ENCODE measurements at regions not wholly inside any gene's neighbourhood (a gene's known extent, or its start where the extent isn't known, plus 50 kb on each side); places are given as distances from the start of the nearest gene placed in this dataset.

DNA sequence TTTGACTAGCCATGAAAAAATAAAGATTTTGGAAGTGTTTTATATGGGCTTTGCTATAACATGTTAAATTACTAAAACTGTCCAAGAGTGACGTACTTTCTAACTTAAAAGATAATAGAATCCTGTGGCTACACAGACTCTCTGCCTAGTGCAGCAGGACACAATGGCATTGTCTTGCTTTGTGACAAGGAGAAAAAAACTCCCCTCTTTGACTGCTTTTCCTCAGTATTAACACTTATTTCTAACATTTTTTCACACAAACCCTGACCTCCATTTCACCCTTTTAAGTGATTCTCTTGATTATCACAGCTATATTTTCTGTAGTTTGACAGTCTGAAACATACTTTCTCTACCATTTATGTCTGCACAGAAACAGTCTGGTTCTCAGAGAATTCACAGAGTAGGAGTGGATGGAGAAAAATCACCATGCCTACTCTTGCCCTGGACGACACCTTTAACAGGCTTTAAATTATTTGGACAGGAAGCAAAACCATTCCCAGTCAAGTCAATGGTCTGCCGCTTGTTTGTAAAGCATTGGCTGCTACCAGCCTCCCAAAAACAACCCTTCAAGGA, 336.3 kb upstream of the SMIM30 start:
- POLR2A ChIA-PET, result no interaction called here

DNA sequence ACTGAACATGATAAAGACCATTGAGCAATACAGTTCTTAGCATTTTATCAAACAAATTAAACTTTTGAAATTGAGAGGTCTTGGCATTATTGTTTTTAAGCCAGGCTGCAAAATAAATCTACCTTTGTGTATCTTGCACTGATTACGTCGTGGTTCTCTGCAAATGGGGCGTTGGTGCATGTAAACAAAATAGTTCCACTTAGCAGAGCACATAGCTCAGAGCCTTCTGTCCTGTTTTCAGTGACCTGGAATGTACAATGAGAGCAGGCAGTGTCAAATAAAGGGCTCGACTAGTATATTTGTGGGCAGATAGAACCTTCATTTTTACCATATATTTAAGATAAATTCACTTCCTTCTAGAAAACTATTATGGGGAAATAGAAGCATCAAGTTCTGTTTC, 333.9 kb upstream of the SMIM30 start:
- no peak for DNase-seq (ENCODE audit: low read depth)
- CTCF ChIA-PET, result no interaction called here
- H3K27me3 ChIP-seq (ENCODE audit: control insufficient read depth, insufficient read depth, low read length), result no peaks in the 10 kb centered on the region
- no peaks in the 10 kb centered on the region for H3K36me3 ChIP-seq (ENCODE audit: control insufficient read depth, insufficient read depth, low read length)
- TF ChIP-seq, protein P1, sequence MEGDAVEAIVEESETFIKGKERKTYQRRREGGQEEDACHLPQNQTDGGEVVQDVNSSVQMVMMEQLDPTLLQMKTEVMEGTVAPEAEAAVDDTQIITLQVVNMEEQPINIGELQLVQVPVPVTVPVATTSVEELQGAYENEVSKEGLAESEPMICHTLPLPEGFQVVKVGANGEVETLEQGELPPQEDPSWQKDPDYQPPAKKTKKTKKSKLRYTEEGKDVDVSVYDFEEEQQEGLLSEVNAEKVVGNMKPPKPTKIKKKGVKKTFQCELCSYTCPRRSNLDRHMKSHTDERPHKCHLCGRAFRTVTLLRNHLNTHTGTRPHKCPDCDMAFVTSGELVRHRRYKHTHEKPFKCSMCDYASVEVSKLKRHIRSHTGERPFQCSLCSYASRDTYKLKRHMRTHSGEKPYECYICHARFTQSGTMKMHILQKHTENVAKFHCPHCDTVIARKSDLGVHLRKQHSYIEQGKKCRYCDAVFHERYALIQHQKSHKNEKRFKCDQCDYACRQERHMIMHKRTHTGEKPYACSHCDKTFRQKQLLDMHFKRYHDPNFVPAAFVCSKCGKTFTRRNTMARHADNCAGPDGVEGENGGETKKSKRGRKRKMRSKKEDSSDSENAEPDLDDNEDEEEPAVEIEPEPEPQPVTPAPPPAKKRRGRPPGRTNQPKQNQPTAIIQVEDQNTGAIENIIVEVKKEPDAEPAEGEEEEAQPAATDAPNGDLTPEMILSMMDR (IDR thresholded peaks at IDR 0.05; ENCODE audit: insufficient read depth, low read depth, low read length), result no peak
- POLR2A ChIA-PET, result no interaction called here
- H3K4me3 ChIP-seq (ENCODE audit: low read depth, low read length), result no peak overlapping the region

More for the DNA sequence above, 336.3 kb upstream of the SMIM30 start:
- TF ChIP-seq, protein P1 (IDR thresholded peaks at IDR 0.05; ENCODE audit: insufficient read depth, low read depth, low read length), result no peak
- DNase-seq (ENCODE audit: low read depth), result no peak
- Histone ChIP-seq H3K36me3 (ENCODE audit: control insufficient read depth, insufficient read depth, low read length) (no peaks in the 10 kb centered on the region), H3K27me3 (ENCODE audit: control insufficient read depth, insufficient read depth, low read length) (no peaks in the 10 kb centered on the region), H3K4me3 (ENCODE audit: low read depth, low read length) (no peak overlapping the region)
- CTCF ChIA-PET, result no interaction called here

DNA sequence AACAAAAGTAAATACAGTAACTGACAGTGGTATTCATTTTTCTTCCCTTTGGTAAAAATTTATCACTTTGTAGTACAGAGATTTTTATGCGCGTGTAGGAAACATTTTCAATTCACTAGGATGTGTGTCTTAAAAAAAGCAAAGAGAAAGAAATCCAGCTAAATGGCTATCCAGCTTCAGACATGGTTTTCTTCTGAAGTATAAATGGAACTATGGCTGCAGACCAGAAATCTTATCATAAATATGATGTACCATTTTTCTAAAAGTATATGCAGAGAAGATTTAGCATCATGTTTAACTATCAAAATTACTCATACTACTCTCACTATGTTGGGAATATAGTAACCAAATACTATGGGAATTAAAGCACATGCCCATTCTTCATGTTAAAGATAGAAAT, 328.4 kb upstream of the SMIM30 start:
- ChIA-PET CTCF (no interaction called here), POLR2A (no interaction called here)
- H3K36me3 ChIP-seq (ENCODE audit: control insufficient read depth, insufficient read depth, low read length), result no peaks in the 10 kb centered on the region
- DNase-seq (ENCODE audit: low read depth), result no peak
- no peak overlapping the region for H3K4me3 ChIP-seq (ENCODE audit: low read depth, low read length)
- H3K27me3 ChIP-seq (ENCODE audit: control insufficient read depth, insufficient read depth, low read length), result no peaks in the 10 kb centered on the region
- TF ChIP-seq, protein P1 (IDR thresholded peaks at IDR 0.05; ENCODE audit: insufficient read depth, low read depth, low read length), result no peak

DNA sequence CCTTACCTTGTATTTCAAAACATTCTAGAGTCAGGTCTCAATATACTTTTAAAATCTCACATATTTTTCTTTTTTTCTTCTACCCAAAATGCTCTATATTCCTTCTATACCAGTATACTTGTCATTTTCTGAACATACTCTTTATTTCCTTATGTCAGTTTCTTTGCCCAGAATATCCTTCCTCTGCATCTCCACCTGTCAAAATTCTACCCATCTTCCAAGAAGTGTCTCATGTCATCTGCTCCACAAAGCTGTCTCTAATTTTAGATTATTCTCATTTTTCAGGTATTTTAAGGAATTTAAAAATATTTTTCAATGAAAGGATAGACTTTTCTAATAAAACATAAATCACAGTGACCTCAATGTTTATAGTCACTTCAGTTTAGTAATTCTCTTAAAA, 328.0 kb upstream of the SMIM30 start:
- no peak overlapping the region for H3K4me3 ChIP-seq (ENCODE audit: low read depth, low read length)
- CTCF ChIA-PET, result no interaction called here
- TF ChIP-seq, protein P1 (IDR thresholded peaks at IDR 0.05; ENCODE audit: insufficient read depth, low read depth, low read length), result no peak

DNA sequence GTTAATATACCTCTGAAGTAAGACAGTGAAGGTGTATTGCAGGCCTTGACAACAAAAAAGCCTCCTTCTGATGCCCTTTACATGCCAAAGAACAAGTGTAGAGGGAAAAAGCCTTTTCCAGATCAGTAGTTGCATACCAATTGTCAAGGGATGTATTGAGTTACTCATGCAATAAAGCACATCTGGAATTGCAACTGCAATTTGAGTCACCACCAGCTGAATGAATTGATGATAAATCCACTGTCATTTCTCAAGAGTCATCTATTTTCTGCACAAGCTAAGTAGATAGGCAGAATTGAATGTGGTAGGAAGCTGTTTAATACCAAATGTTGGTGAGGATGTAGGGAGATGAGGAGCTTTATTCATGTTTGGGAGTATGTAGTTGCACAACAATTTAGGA, 325.9 kb upstream of the SMIM30 start:
- Histone ChIP-seq H3K4me3 (ENCODE audit: low read depth, low read length) (no peak overlapping the region), H3K36me3 (ENCODE audit: control insufficient read depth, insufficient read depth, low read length) (no peaks in the 10 kb centered on the region), H3K27me3 (ENCODE audit: control insufficient read depth, insufficient read depth, low read length) (no peaks in the 10 kb centered on the region)
- ChIA-PET POLR2A (no interaction called here), CTCF (no interaction called here)
- TF ChIP-seq, protein P1 (IDR thresholded peaks at IDR 0.05; ENCODE audit: insufficient read depth, low read depth, low read length), result no peak
- no peak for DNase-seq (ENCODE audit: low read depth)

More for the DNA sequence above, 328.0 kb upstream of the SMIM30 start:
- DNase-seq (ENCODE audit: low read depth), result no peak
- Histone ChIP-seq H3K36me3 (ENCODE audit: control insufficient read depth, insufficient read depth, low read length) (no peaks in the 10 kb centered on the region), H3K27me3 (ENCODE audit: control insufficient read depth, insufficient read depth, low read length) (no peaks in the 10 kb centered on the region)
- POLR2A ChIA-PET, result no interaction called here
